H9 (cell line): ENCODE measurements at regions not wholly inside any gene's neighbourhood (a gene's known extent, or its start where the extent isn't known, plus 50 kb on each side); places are given as distances from the start of the nearest gene placed in this dataset.

ENCODE experiments used
- DNase-seq: peaks from one replicate; pipeline ENCODE4 v3.0.0-alpha.2; 2017
- H2AFZ ChIP-seq: one replicate; pipeline ENCODE4 v1.6.1; 2013; ENCODE audit warnings: mild to moderate bottlenecking, low read length, control low read depth, moderate library complexity
- H2AK5ac ChIP-seq: 2 replicates; pipeline ENCODE4 v1.6.1; 2013; ENCODE audit warnings: low read length, control low read depth, mixed read lengths; ENCODE audit not compliant: insufficient read length
- H2BK120ac ChIP-seq: one replicate; pipeline ENCODE4 v1.6.1; 2013; ENCODE audit warnings: low read depth, mild to moderate bottlenecking, low read length, control low read depth, inconsistent platforms; ENCODE audit not compliant: poor library complexity, severe bottlenecking
- H2BK12ac ChIP-seq: 2 replicates; pipeline ENCODE4 v1.6.1; 2013; ENCODE audit warnings: low read length, control low read depth, mixed read lengths, low read depth; ENCODE audit not compliant: insufficient read length
- H2BK15ac ChIP-seq: 2 replicates; pipeline ENCODE4 v1.6.1; 2013; ENCODE audit warnings: low read depth, low read length, control low read depth
- H2BK20ac ChIP-seq: one replicate; pipeline ENCODE4 v1.6.1; 2013; ENCODE audit warnings: low read depth, mild to moderate bottlenecking, low read length, control low read depth, inconsistent platforms; ENCODE audit not compliant: poor library complexity, severe bottlenecking
- H2BK5ac ChIP-seq: 2 replicates; pipeline ENCODE4 v1.6.1; 2013; ENCODE audit warnings: low read length, control low read depth, mixed read lengths; ENCODE audit not compliant: insufficient read length
- H3K14ac ChIP-seq: 2 replicates; pipeline ENCODE4 v1.6.1; 2013; ENCODE audit warnings: low read length, control low read depth; ENCODE audit not compliant: insufficient read depth
- H3K18ac ChIP-seq: 2 replicates; pipeline ENCODE4 v1.6.1; 2013; ENCODE audit warnings: low read depth, mild to moderate bottlenecking, mixed read lengths, low read length, control low read depth; ENCODE audit not compliant: insufficient read length
- H3K23ac ChIP-seq: 2 replicates; pipeline ENCODE4 v1.6.1; 2013; ENCODE audit warnings: low read length, control low read depth, mixed read lengths, low read depth; ENCODE audit not compliant: insufficient read length
- H3K23me2 ChIP-seq: 2 replicates; pipeline ENCODE4 v1.6.1; 2013; ENCODE audit warnings: low read depth, mild to moderate bottlenecking, mixed read lengths, low read length, control low read depth; ENCODE audit not compliant: insufficient read length, poor library complexity, severe bottlenecking
- H3K27ac ChIP-seq: 2 replicates; pipeline ENCODE4 v1.5.1; 2013; ENCODE audit warnings: low read length, control low read depth, mixed read lengths, low read depth; ENCODE audit not compliant: insufficient read length
- H3K27me3 ChIP-seq: 2 replicates; pipeline ENCODE4 v1.6.1; 2013; ENCODE audit warnings: low read length, control low read depth, inconsistent platforms; ENCODE audit not compliant: insufficient read depth
- H3K4ac ChIP-seq: 2 replicates; pipeline ENCODE4 v1.6.1; 2013; ENCODE audit warnings: low read depth, mild to moderate bottlenecking, control low read depth, inconsistent platforms, low read length, moderate library complexity
- H3K4me1 ChIP-seq: 2 replicates; pipeline ENCODE4 v1.6.1; 2013; ENCODE audit warnings: low read length, control low read depth, inconsistent platforms; ENCODE audit not compliant: insufficient read depth
- H3K4me2 ChIP-seq: 2 replicates; pipeline ENCODE4 v1.6.1; 2013; ENCODE audit warnings: low read length, control low read depth, mixed read lengths; ENCODE audit not compliant: insufficient read length, insufficient read depth
- H3K56ac ChIP-seq: 2 replicates; pipeline ENCODE4 v1.6.1; 2013; ENCODE audit warnings: low read depth, mild to moderate bottlenecking, mixed read lengths, low read length, control low read depth; ENCODE audit not compliant: insufficient read length
- H3K79me1 ChIP-seq: 2 replicates; pipeline ENCODE4 v1.6.1; 2013; ENCODE audit warnings: low read depth, mild to moderate bottlenecking, moderate library complexity, low read length, control low read depth, inconsistent platforms; ENCODE audit not compliant: insufficient read depth, poor library complexity, severe bottlenecking
- H3K79me2 ChIP-seq: 2 replicates; pipeline ENCODE4 v1.6.1; 2013; ENCODE audit warnings: low read length, control low read depth, inconsistent platforms; ENCODE audit not compliant: insufficient read depth
- H3K9ac ChIP-seq: 2 replicates; pipeline ENCODE4 v1.6.1; 2013; ENCODE audit warnings: low read length, control low read depth, mixed read lengths; ENCODE audit not compliant: insufficient read length; ENCODE audit errors: extremely low read depth
- H3K9me3 ChIP-seq: one replicate; pipeline ENCODE4 v1.6.1; 2013; ENCODE audit warnings: low read depth, low read length, inconsistent platforms; ENCODE audit not compliant: control insufficient read depth
- H3T11ph ChIP-seq: one replicate; pipeline ENCODE4 v1.6.1; 2013; ENCODE audit warnings: mild to moderate bottlenecking, low read length, control low read depth, inconsistent platforms
- H4K20me1 ChIP-seq: one replicate; pipeline ENCODE4 v1.6.1; 2013; ENCODE audit not compliant: control insufficient read depth, insufficient read length, insufficient read depth
- H4K5ac ChIP-seq: 2 replicates; pipeline ENCODE4 v1.6.1; 2013; ENCODE audit warnings: low read depth, mild to moderate bottlenecking, mixed read lengths, low read length, control low read depth; ENCODE audit not compliant: insufficient read length
- H4K8ac ChIP-seq: replicated peaks from 2 replicates; pipeline ENCODE4 v1.6.1; 2013; ENCODE audit warnings: low read length, control low read depth, mixed read lengths, low read depth; ENCODE audit not compliant: insufficient read length
- H4K91ac ChIP-seq: 2 replicates; pipeline ENCODE4 v1.6.1; 2013; ENCODE audit warnings: low read depth, mild to moderate bottlenecking, moderate library complexity, mixed read lengths, low read length, control low read depth; ENCODE audit not compliant: insufficient read length
- H3K27ac Mint-ChIP-seq, 3 experiments: 2 replicates in 2 of 3; 3 replicates in 1 of 3; pipeline ENCODE4 v1.8.0; 2020 to 2021; ENCODE audit warnings: mixed read lengths in 3 of 3, mild to moderate bottlenecking in 1 of 3, moderate library complexity in 1 of 3
- H3K27me3 Mint-ChIP-seq: 2 replicates; pipeline ENCODE4 v1.8.0; 2021; ENCODE audit warnings: low read depth, mild to moderate bottlenecking, moderate library complexity, mixed read lengths
- H3K36me3 Mint-ChIP-seq, 3 experiments: 2 replicates in 2 of 3; 3 replicates in 1 of 3; pipeline ENCODE4 v1.8.0; 2020 to 2021; ENCODE audit warnings: low read depth in 3 of 3, mixed read lengths in 3 of 3; ENCODE audit not compliant: insufficient read depth in 1 of 3
- H3K4me1 Mint-ChIP-seq, 2 experiments: 2 replicates each; pipeline ENCODE4 v1.8.0; 2020; ENCODE audit warnings: mixed read lengths in 2 of 2
- H3K4me3 Mint-ChIP-seq, 2 experiments: 2 replicates in 1 of 2; 3 replicates in 1 of 2; pipeline ENCODE4 v1.8.0; 2020 to 2021; ENCODE audit warnings: mild to moderate bottlenecking in 2 of 2, mixed read lengths in 2 of 2, moderate library complexity in 1 of 2
- H3K9me3 Mint-ChIP-seq, 2 experiments: 2 replicates in 1 of 2; 3 replicates in 1 of 2; pipeline ENCODE4 v1.8.0; 2020; ENCODE audit warnings: mild to moderate bottlenecking in 2 of 2, mixed read lengths in 2 of 2, moderate library complexity in 1 of 2
- CTCF ChIP-seq: fragments of 200-600 bp; sonication (generic); conservative IDR thresholded peaks from 3 replicates; pipeline ENCODE4 v1.8.0; 2021; ENCODE audit warnings: antibody characterized with exemption, mild to moderate bottlenecking
- WGBS: extraction: QIAGEN DNeasy Blood & Tissue Kit; methylation state at CpG from one replicate; pipeline ENCODE4 v1.1.7; 2013; ENCODE audit warnings: missing lambda C conversion rate, low lambda C conversion rate, mixed read lengths; ENCODE audit not compliant: insufficient read length; ENCODE audit errors: extremely low coverage; 5-methylcytosine and 5-hydroxymethylcytosine counted together

GRCh38 chr9:73839471-73839870 is 657.7 kb upstream of the RORB start:
- H2BK5ac ChIP-seq: no peak overlapping the region
- H3K4me2 ChIP-seq: no peak overlapping the region
- DNase-seq: no peak
- no peak overlapping the region for H2BK12ac ChIP-seq
- H3K79me1 ChIP-seq: no peaks in the 10 kb centered on the region
- no peak overlapping the region for H2BK20ac ChIP-seq
- H3K14ac ChIP-seq: no peak overlapping the region
- WGBS: no CpG with 5 or more reads among the region's 2 CpGs
- 0 out of 7 replicates have a peak, but pooled peaks cover 0 to 5% (median 0%) of the 10 kb centered on the region in 3 experiments for H3K36me3 Mint-ChIP-seq
- no peaks in the 10 kb centered on the region for H3K9me3 Mint-ChIP-seq
- no peak overlapping the region for H2AK5ac ChIP-seq
- H2BK15ac ChIP-seq: no peak overlapping the region
- no peak overlapping the region for H3T11ph ChIP-seq
- H4K5ac ChIP-seq: no peak overlapping the region
- H3K18ac ChIP-seq: no peak overlapping the region
- no peak overlapping the region for H4K8ac ChIP-seq
- H3K27ac ChIP-seq: no peak overlapping the region
- no peak overlapping the region for H3K4ac ChIP-seq
- H3K23ac ChIP-seq: no peak overlapping the region
- H3K4me1 ChIP-seq: peaks cover 2% of the 10 kb centered on the region; the same call in 1 of the 2 replicates
- no peak overlapping the region for H2BK120ac ChIP-seq
- TF ChIP-seq CTCF: no peak
- no peak overlapping the region for H3K56ac ChIP-seq
- no peaks in the 10 kb centered on the region for H3K23me2 ChIP-seq
- H3K27me3 ChIP-seq: no peaks in the 10 kb centered on the region
- no peak overlapping the region for H2AFZ ChIP-seq
- no peaks in the 10 kb centered on the region for H3K79me2 ChIP-seq
- H3K27ac Mint-ChIP-seq: no peak overlapping the region
- no peaks in the 10 kb centered on the region for H3K27me3 Mint-ChIP-seq
- H4K20me1 ChIP-seq: no peaks in the 10 kb centered on the region
- H3K9ac ChIP-seq: no peak overlapping the region
- peaks cover 11 to 13% of the 10 kb centered on the region in 2 experiments for H3K4me1 Mint-ChIP-seq
- H4K91ac ChIP-seq: no peak overlapping the region
- H3K4me3 Mint-ChIP-seq: no peak overlapping the region
- no peaks in the 10 kb centered on the region for H3K9me3 ChIP-seq
